ENCODE measurements at regions not wholly inside any gene's neighbourhood (a gene's known extent, or its start where the extent isn't known, plus 50 kb on each side); places are given as distances from the start of the nearest gene placed in this dataset.

DNA sequence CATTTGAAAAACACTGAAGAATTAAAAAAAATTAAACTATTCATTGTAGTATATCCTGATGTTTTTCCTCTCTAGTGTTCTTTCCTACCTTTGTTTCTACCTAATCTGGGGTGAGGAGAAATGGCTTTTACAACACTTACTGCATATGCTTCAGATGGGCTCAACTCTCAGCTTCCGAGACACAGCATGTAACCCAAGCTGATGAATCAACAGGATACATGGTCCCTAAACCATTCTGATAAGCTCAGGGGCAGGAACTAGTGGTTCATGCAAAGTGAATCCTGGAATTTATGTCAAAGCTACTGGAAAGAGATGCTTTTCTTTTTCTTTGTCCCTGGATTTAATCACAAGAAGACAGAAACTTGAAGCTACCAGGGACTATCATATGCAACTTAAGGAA is 672.5 kb upstream of the RORB start:
- TF ChIP-seq, protein P1, sequence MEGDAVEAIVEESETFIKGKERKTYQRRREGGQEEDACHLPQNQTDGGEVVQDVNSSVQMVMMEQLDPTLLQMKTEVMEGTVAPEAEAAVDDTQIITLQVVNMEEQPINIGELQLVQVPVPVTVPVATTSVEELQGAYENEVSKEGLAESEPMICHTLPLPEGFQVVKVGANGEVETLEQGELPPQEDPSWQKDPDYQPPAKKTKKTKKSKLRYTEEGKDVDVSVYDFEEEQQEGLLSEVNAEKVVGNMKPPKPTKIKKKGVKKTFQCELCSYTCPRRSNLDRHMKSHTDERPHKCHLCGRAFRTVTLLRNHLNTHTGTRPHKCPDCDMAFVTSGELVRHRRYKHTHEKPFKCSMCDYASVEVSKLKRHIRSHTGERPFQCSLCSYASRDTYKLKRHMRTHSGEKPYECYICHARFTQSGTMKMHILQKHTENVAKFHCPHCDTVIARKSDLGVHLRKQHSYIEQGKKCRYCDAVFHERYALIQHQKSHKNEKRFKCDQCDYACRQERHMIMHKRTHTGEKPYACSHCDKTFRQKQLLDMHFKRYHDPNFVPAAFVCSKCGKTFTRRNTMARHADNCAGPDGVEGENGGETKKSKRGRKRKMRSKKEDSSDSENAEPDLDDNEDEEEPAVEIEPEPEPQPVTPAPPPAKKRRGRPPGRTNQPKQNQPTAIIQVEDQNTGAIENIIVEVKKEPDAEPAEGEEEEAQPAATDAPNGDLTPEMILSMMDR (IDR thresholded peaks at IDR 0.05) = no peak
- no peak for TF ChIP-seq POLR2A (IDR thresholded peaks at IDR 0.05)

All from testis (tissue), 2 donors.